ENCODE measurements at regions not wholly inside any gene's neighbourhood (a gene's known extent, or its start where the extent isn't known, plus 50 kb on each side); places are given as distances from the start of the nearest gene placed in this dataset.

DNA sequence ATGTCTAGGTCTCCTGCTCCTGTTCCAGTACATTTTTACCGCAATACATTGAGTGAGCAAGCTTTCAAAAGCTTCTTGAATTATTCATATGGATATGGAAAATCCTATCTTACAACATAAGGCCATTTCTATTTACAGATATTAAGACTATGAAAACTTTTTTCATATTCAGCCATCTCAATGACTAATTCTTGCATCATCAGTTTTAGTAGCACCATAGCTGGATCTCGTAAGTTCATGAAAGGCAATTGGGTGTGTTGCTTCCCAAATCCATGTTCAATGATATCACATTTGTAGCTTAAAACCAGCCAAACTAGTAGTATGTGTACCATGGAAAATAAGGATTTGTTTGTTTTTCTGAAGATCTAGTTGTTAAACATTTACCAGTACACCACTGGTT lies 118.3 kb upstream of the GABRA2 start:
- no peaks in the 10 kb centered on the region for H3K27me3 ChIP-seq (ENCODE audit: control insufficient read depth in 4 of 4, insufficient read depth in 4 of 4, low read length in 3 of 4)
- no peaks in the 10 kb centered on the region for H3K9me3 ChIP-seq (ENCODE audit: control insufficient read depth in 4 of 4, low read length in 3 of 4)
- no peaks in the 10 kb centered on the region for H3K36me3 ChIP-seq (ENCODE audit: control insufficient read depth in 4 of 4, insufficient read depth in 3 of 4, low read depth in 1 of 4, low read length in 3 of 4)
- H3K4me1 ChIP-seq (ENCODE audit: control insufficient read depth in 4 of 4, insufficient read depth in 4 of 4, low read length in 3 of 4): no peaks in the 10 kb centered on the region
- 91% methylated on average over 2 of the region's 2 CpGs for WGBS
- no peak for TF ChIP-seq RXRA (IDR thresholded peaks at IDR 0.05)
- TF ChIP-seq JUND (IDR thresholded peaks at IDR 0.05): no peak
- no peak for TF ChIP-seq CTCF (IDR thresholded peaks at IDR 0.05; ENCODE audit: low read depth, low read length, missing input control)
- no peak for TF ChIP-seq EGR1 (IDR thresholded peaks at IDR 0.05; ENCODE audit: low read depth in 2 of 2)
- no peak for TF ChIP-seq MAX (IDR thresholded peaks at IDR 0.05)
- TF ChIP-seq HNF4A (conservative IDR thresholded peaks at IDR 0.05): no peak
- no peak for TF ChIP-seq NR2F2 (IDR thresholded peaks at IDR 0.05)
- TF ChIP-seq YY1 (IDR thresholded peaks at IDR 0.05): no peak
- TF ChIP-seq RAD21 (IDR thresholded peaks at IDR 0.05): no peak
- TF ChIP-seq FOXA1 (IDR thresholded peaks at IDR 0.05): no peak
- TF ChIP-seq GABPA (IDR thresholded peaks at IDR 0.05 in 1 of 2, conservative IDR thresholded peaks at IDR 0.05 in 1 of 2): no peak
- no peak for TF ChIP-seq HNF4G (IDR thresholded peaks at IDR 0.05)
- no peak for TF ChIP-seq TAF1 (conservative IDR thresholded peaks at IDR 0.05)
- TF ChIP-seq REST (IDR thresholded peaks at IDR 0.05): no peak
- no peak for TF ChIP-seq SP1 (IDR thresholded peaks at IDR 0.05)
- TF ChIP-seq FOXA2 (IDR thresholded peaks at IDR 0.05): no peak
- H3K4me3 ChIP-seq (ENCODE audit: low read depth in 1 of 3, low read length in 3 of 3): no peak overlapping the region
- no peak overlapping the region for H3K27ac ChIP-seq (ENCODE audit: low read depth in 1 of 2, low read length in 2 of 2)
- no peak for DNase-seq (ENCODE audit: low spot score)
- no peak overlapping the region for H3K9ac ChIP-seq (ENCODE audit: low read depth in 1 of 2, low read length in 2 of 2)

- H3K9me3 ChIP-seq (ENCODE audit: control insufficient read depth in 4 of 4, low read length in 3 of 4): no peaks in the 10 kb centered on the region
- no peak for DNase-seq (ENCODE audit: low spot score)
- 75% methylated on average over 4 of the region's 4 CpGs for WGBS
- TF ChIP-seq NR2F2 (IDR thresholded peaks at IDR 0.05) (no peak), JUND (IDR thresholded peaks at IDR 0.05) (no peak), HNF4A (conservative IDR thresholded peaks at IDR 0.05) (no peak), RXRA (IDR thresholded peaks at IDR 0.05) (no peak), RAD21 (IDR thresholded peaks at IDR 0.05) (no peak), CTCF (IDR thresholded peaks at IDR 0.05; ENCODE audit: low read depth, low read length, missing input control) (no peak), YY1 (IDR thresholded peaks at IDR 0.05) (no peak), MAX (IDR thresholded peaks at IDR 0.05) (no peak), HNF4G (IDR thresholded peaks at IDR 0.05) (no peak), REST (IDR thresholded peaks at IDR 0.05) (no peak), FOXA1 (IDR thresholded peaks at IDR 0.05) (no peak), EGR1 (IDR thresholded peaks at IDR 0.05; ENCODE audit: low read depth in 2 of 2) (no peak), FOXA2 (IDR thresholded peaks at IDR 0.05) (no peak)
- TF ChIP-seq, protein P1, sequence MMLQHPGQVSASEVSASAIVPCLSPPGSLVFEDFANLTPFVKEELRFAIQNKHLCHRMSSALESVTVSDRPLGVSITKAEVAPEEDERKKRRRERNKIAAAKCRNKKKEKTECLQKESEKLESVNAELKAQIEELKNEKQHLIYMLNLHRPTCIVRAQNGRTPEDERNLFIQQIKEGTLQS (IDR thresholded peaks at IDR 0.05): no peak
- TF ChIP-seq, protein P2, sequence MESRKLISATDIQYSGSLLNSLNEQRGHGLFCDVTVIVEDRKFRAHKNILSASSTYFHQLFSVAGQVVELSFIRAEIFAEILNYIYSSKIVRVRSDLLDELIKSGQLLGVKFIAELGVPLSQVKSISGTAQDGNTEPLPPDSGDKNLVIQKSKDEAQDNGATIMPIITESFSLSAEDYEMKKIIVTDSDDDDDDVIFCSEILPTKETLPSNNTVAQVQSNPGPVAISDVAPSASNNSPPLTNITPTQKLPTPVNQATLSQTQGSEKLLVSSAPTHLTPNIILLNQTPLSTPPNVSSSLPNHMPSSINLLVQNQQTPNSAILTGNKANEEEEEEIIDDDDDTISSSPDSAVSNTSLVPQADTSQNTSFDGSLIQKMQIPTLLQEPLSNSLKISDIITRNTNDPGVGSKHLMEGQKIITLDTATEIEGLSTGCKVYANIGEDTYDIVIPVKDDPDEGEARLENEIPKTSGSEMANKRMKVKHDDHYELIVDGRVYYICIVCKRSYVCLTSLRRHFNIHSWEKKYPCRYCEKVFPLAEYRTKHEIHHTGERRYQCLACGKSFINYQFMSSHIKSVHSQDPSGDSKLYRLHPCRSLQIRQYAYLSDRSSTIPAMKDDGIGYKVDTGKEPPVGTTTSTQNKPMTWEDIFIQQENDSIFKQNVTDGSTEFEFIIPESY (IDR thresholded peaks at IDR 0.05): no peak
Measured at GRCh38 chr4:46506876-46507275, 116.9 kb upstream of the GABRA2 start.

More at GRCh38 chr4:46506876-46507275, 116.9 kb upstream of the GABRA2 start:
- H3K4me3 ChIP-seq (ENCODE audit: low read depth in 1 of 3, low read length in 3 of 3): no peak overlapping the region
- H3K27me3 ChIP-seq (ENCODE audit: control insufficient read depth in 4 of 4, insufficient read depth in 4 of 4, low read length in 3 of 4): no peaks in the 10 kb centered on the region
- no peak overlapping the region for H3K27ac ChIP-seq (ENCODE audit: low read depth in 1 of 2, low read length in 2 of 2)
- H3K36me3 ChIP-seq (ENCODE audit: control insufficient read depth in 4 of 4, insufficient read depth in 3 of 4, low read depth in 1 of 4, low read length in 3 of 4): no peaks in the 10 kb centered on the region
- no peak overlapping the region for H3K9ac ChIP-seq (ENCODE audit: low read depth in 1 of 2, low read length in 2 of 2)
- H3K4me1 ChIP-seq (ENCODE audit: control insufficient read depth in 4 of 4, insufficient read depth in 4 of 4, low read length in 3 of 4): no peaks in the 10 kb centered on the region
